ENCODE measurements at regions not wholly inside any gene's neighbourhood (a gene's known extent, or its start where the extent isn't known, plus 50 kb on each side); places are given as distances from the start of the nearest gene placed in this dataset.

- H3K36me3 ChIP-seq (ENCODE audit: control insufficient read depth, insufficient read depth, low read length), result no peaks in the 10 kb centered on the region
- POLR2A ChIA-PET, result no interaction called here
- no peaks in the 10 kb centered on the region for H3K27me3 ChIP-seq (ENCODE audit: control insufficient read depth, insufficient read depth, low read length)
- TF ChIP-seq CTCF (IDR thresholded peaks at IDR 0.05; ENCODE audit: insufficient read depth, low read depth, low read length), result no peak
- H3K4me3 ChIP-seq (ENCODE audit: low read depth, low read length), result no peak overlapping the region
- CTCF ChIA-PET, result no interaction called here
- no peak for DNase-seq (ENCODE audit: low read depth)
Measured at GRCh38 chr1:116825720-116826438, 71.6 kb downstream of the CD2 start.

- Histone ChIP-seq H3K4me3 (ENCODE audit: low read depth, low read length) (no peak overlapping the region), H3K36me3 (ENCODE audit: control insufficient read depth, insufficient read depth, low read length) (no peaks in the 10 kb centered on the region), H3K27me3 (ENCODE audit: control insufficient read depth, insufficient read depth, low read length) (no peaks in the 10 kb centered on the region)
- POLR2A ChIA-PET, result no interaction called here
- CTCF ChIA-PET, result interaction anchor here (0.9 to 1.6 kb wide), 3 partner anchors 9 to 90 kb away, joined by 3 to 4 read pairs (median 4); no protein-coding TSS in a partner anchor
- DNase-seq (ENCODE audit: low read depth), result no peak
- TF ChIP-seq CTCF (IDR thresholded peaks at IDR 0.05; ENCODE audit: insufficient read depth, low read depth, low read length), result no peak
Measured at GRCh38 chr1:116826818-116827606, 72.8 kb downstream of the CD2 start.

GRCh38 chr1:116827607-116828105 lies 73.4 kb downstream of the CD2 start:
- Histone ChIP-seq H3K27me3 (ENCODE audit: control insufficient read depth, insufficient read depth, low read length) (no peaks in the 10 kb centered on the region; the same call in 1 of the 2 replicates), H3K4me3 (ENCODE audit: low read depth, low read length) (no peak overlapping the region), H3K36me3 (ENCODE audit: control insufficient read depth, insufficient read depth, low read length) (no peaks in the 10 kb centered on the region)
- no peak for DNase-seq (ENCODE audit: low read depth)
- TF ChIP-seq CTCF (IDR thresholded peaks at IDR 0.05; ENCODE audit: insufficient read depth, low read depth, low read length), result no peak
- ChIA-PET CTCF (interaction anchor here (1.3 to 1.6 kb wide), 2 partner anchors 10 to 14 kb away, joined by 4 read pairs; no protein-coding TSS in a partner anchor), POLR2A (no interaction called here)

GRCh38 chr1:116832308-116832931 lies 77.3 kb upstream of the PTGFRN start:
- Histone ChIP-seq H3K36me3 (ENCODE audit: control insufficient read depth, insufficient read depth, low read length) (no peaks in the 10 kb centered on the region), H3K4me3 (ENCODE audit: low read depth, low read length) (no peak overlapping the region), H3K27me3 (ENCODE audit: control insufficient read depth, insufficient read depth, low read length) (peaks cover 6% of the 10 kb centered on the region)
- ChIA-PET CTCF (interaction anchor here (0.7 to 2.0 kb wide), 3 partner anchors 10 to 236 kb away, joined by 3 to 6 read pairs (median 3); no protein-coding TSS in a partner anchor), POLR2A (no interaction called here)
- no peak for TF ChIP-seq CTCF (IDR thresholded peaks at IDR 0.05; ENCODE audit: insufficient read depth, low read depth, low read length)
- DNase-seq (ENCODE audit: low read depth), result no peak
